ENCODE measurements at regions not wholly inside any gene's neighbourhood (a gene's known extent, or its start where the extent isn't known, plus 50 kb on each side); places are given as distances from the start of the nearest gene placed in this dataset.

- no peak for DNase-seq (ENCODE audit: low spot score)
Observed at GRCh38 chr9:104448036-104448435, 56.0 kb upstream of the OR13F1 start.
